ENCODE measurements at regions not wholly inside any gene's neighbourhood (a gene's known extent, or its start where the extent isn't known, plus 50 kb on each side); places are given as distances from the start of the nearest gene placed in this dataset.
"Not testable (repeated sequence)": the region's sequence is repeated elsewhere in the genome, so short reads cannot be mapped to it uniquely, and the experiment has no call there.

- H3K27ac Mint-ChIP-seq, H3K36me3 Mint-ChIP-seq: not testable (repeated sequence)
These were observed 919.9 kb upstream of the DEFB115 start for GRCh38 chr20:30337556-30337955.

GRCh38 chr20:30348932-30349331, 908.5 kb upstream of the DEFB115 start:
- CTCF ChIA-PET; H3K9me3 Mint-ChIP-seq; H3K4me3 Mint-ChIP-seq; H3K27me3 Mint-ChIP-seq; H3K36me3 ChIP-seq (ENCODE audit: insufficient read depth, low read length); H3K36me3 Mint-ChIP-seq; POLR2A ChIA-PET; H3K4me3 ChIP-seq (ENCODE audit: low read length); H3K27ac Mint-ChIP-seq; H3K27me3 ChIP-seq (ENCODE audit: insufficient read depth, low read length, poor library complexity, severe bottlenecking); H3K4me1 Mint-ChIP-seq; H3K4me1 ChIP-seq (ENCODE audit: insufficient read depth, low read length); H3K9me3 ChIP-seq (ENCODE audit: low read length); H3K27ac ChIP-seq (ENCODE audit: low read depth, low read length): not testable (repeated sequence)
- DNase-seq: peak in 1 of 5 donors; percentile 23

More at GRCh38 chr20:30337556-30337955, 919.9 kb upstream of the DEFB115 start:
- H3K9me3 Mint-ChIP-seq; H3K4me3 Mint-ChIP-seq; CTCF ChIA-PET; H3K4me1 ChIP-seq (ENCODE audit: insufficient read depth, low read length); H3K4me1 Mint-ChIP-seq; H3K9me3 ChIP-seq (ENCODE audit: low read length); H3K27me3 ChIP-seq (ENCODE audit: insufficient read depth, low read length, poor library complexity, severe bottlenecking); POLR2A ChIA-PET; H3K27me3 Mint-ChIP-seq; H3K4me3 ChIP-seq (ENCODE audit: low read length); H3K27ac ChIP-seq (ENCODE audit: low read depth, low read length); H3K36me3 ChIP-seq (ENCODE audit: insufficient read depth, low read length); DNase-seq: not testable (repeated sequence)

DNA sequence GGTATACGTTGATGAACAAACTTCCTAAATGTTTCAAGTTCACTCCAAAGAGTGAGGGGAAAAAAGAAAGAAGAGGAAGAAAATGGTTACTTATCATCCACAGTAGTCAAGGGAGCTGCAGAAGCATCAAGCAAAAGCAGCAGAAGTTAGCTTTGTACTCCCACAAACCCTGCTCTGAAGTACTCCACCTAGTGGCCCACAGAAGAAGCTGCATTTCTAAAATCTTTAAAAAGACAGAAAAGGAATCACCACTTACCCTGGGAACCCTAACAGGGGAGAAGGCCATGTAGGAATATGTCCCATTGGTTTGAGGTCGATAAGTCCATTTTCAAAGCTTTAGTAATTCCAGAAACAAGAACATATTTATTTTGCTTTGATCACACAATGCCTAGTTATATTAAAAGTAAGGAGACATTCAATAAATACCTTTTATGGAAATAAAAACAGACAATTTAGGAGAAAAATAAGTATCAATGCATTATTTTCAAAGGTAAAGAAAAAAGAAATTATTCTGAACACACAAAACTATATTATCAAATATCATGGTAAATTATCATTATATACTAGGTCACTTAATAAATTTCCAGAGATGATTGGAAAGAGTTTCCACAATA, 900.5 kb upstream of the DEFB115 start:
- H3K4me3 ChIP-seq (ENCODE audit: low read length); H3K9me3 ChIP-seq (ENCODE audit: low read length); H3K4me1 Mint-ChIP-seq; H3K4me3 Mint-ChIP-seq; H3K27ac Mint-ChIP-seq; H3K27ac ChIP-seq (ENCODE audit: low read depth, low read length); H3K27me3 ChIP-seq (ENCODE audit: insufficient read depth, low read length, poor library complexity, severe bottlenecking); POLR2A ChIA-PET; H3K36me3 ChIP-seq (ENCODE audit: insufficient read depth, low read length); H3K4me1 ChIP-seq (ENCODE audit: insufficient read depth, low read length); CTCF ChIA-PET; H3K9me3 Mint-ChIP-seq; H3K36me3 Mint-ChIP-seq: not testable (repeated sequence)
- peak in 2 of 5 donors; percentile 6 to 29 for DNase-seq
- H3K27me3 Mint-ChIP-seq: peaks cover 5 to 12% of the 10 kb centered on the region in 2 donors

GRCh38 chr20:30361756-30362155, 895.7 kb upstream of the DEFB115 start:
- H3K4me3 ChIP-seq (ENCODE audit: low read length); POLR2A ChIA-PET; H3K36me3 Mint-ChIP-seq; CTCF ChIA-PET; H3K27me3 ChIP-seq (ENCODE audit: insufficient read depth, low read length, poor library complexity, severe bottlenecking); H3K4me1 ChIP-seq (ENCODE audit: insufficient read depth, low read length); DNase-seq; H3K4me1 Mint-ChIP-seq; H3K4me3 Mint-ChIP-seq; H3K9me3 ChIP-seq (ENCODE audit: low read length); H3K36me3 ChIP-seq (ENCODE audit: insufficient read depth, low read length); H3K27ac ChIP-seq (ENCODE audit: low read depth, low read length): not testable (repeated sequence)
- peaks cover 3 to 17% of the 10 kb centered on the region in 2 donors for H3K27me3 Mint-ChIP-seq
- peaks cover 0 to 11% (median 3%) of the 10 kb centered on the region in 5 donors for H3K9me3 Mint-ChIP-seq
- peak overlapping the region in 1 of 8 donors; percentile 38 for H3K27ac Mint-ChIP-seq

DNA sequence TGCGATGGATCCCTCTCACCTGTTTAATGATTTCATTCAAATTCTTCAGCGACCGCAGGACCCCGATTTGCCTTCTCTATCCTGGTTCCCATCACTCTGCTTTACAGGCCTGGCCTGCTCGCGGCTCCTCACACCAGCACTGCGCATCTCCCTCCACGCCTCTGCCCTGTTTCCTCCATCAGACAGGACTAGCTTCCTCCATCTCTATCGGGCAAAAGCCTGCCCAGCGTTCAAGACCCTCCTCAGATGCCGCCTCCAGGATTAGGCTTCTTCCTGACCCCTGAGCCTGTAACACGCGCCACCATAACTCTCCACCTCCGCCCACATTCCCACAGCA, 881.1 kb upstream of the DEFB115 start:
- H3K27me3 Mint-ChIP-seq; POLR2A ChIA-PET; H3K4me1 ChIP-seq (ENCODE audit: insufficient read depth, low read length); DNase-seq; H3K27me3 ChIP-seq (ENCODE audit: insufficient read depth, low read length, poor library complexity, severe bottlenecking); H3K36me3 ChIP-seq (ENCODE audit: insufficient read depth, low read length); H3K9me3 Mint-ChIP-seq; H3K9me3 ChIP-seq (ENCODE audit: low read length): not testable (repeated sequence)
- CTCF ChIA-PET: interaction anchor here (1.5 kb wide), 1 partner anchor 1774 kb away, joined by 4 read pairs; no protein-coding TSS in a partner anchor
- Mint-ChIP-seq H3K4me3 (peak overlapping the region; percentile 75 to 96 (median 91)), H3K27ac (peak overlapping the region in 7 of 8 donors; percentile 88 to 100 (median 96)), H3K4me1 (peaks cover 38 to 53% (median 41%) of the 10 kb centered on the region in 3 donors), H3K36me3 (peaks cover 3 to 19% (median 8%) of the 10 kb centered on the region in 3 donors)
- Histone ChIP-seq H3K27ac (ENCODE audit: low read depth, low read length) (peak overlapping the region; percentile 64), H3K4me3 (ENCODE audit: low read length) (peak overlapping the region; percentile 63)

DNA sequence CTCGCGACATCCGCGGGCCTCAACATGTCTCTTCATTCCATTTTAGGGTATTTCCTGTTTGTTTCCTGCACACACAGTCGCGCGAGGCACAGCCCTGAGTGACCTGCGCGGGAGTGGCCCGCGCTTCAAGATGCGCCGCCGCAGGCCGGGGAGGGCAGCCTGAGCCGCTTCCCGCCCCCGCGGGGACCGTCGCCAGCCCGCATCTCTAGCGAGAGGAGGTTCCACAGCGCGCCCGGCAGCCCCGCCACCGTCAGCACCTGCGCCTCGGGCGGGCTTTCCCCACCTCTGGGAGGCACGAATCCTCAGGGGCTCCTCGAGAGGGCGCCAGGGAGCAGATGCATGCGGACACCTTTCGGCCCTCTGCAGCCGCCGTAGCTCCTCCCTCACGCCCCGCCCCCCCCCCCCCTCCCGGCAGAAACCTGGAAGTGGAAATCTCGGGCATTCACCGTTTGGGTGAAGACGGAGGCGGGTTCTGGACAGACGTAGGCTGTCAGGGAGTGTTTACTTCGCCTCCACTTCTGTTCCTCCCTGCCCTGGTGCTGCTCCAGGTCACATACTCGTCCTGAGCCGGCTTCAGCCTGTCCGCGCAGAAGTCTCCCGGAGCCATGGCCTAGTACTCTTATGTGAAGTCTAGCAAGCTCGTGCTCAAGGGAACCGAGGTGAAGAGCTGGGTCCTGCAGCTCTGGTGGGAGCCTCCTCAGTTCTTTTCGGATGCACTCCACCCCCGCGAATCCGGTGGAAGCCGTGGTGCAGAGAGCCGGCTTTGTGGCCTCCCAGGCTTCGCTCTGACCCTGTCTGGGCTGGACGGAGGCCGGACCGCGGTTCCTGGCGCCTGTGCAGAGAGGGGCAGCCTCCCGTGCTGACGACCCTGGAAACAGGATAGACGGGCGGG, 880.5 kb upstream of the DEFB115 start:
- Histone ChIP-seq H3K4me3 (ENCODE audit: low read length) (peak overlapping the region; percentile 96), H3K27ac (ENCODE audit: low read depth, low read length) (peak overlapping the region; percentile 78), H3K4me1 (ENCODE audit: insufficient read depth, low read length) (peaks cover 5% of the 10 kb centered on the region), H3K9me3 (ENCODE audit: low read length) (no peaks in the 10 kb centered on the region), H3K27me3 (ENCODE audit: insufficient read depth, low read length, poor library complexity, severe bottlenecking) (no peaks in the 10 kb centered on the region), H3K36me3 (ENCODE audit: insufficient read depth, low read length) (no peaks in the 10 kb centered on the region)
- H3K4me1 Mint-ChIP-seq: peaks cover 44 to 59% (median 47%) of the 10 kb centered on the region in 3 donors
- peaks cover 3 to 24% (median 12%) of the 10 kb centered on the region in 3 donors for H3K36me3 Mint-ChIP-seq
- H3K27ac Mint-ChIP-seq: peak overlapping the region in 7 of 8 donors; percentile 88 to 100 (median 97)
- peaks cover 0 to 10% (median 4%) of the 10 kb centered on the region in 5 donors for H3K9me3 Mint-ChIP-seq
- H3K27me3 Mint-ChIP-seq: no peaks in the 10 kb centered on the region
- POLR2A ChIA-PET: no interaction called here
- CTCF ChIA-PET: interaction anchor here (1.5 kb wide), 1 partner anchor 1775 kb away, joined by 4 read pairs; no protein-coding TSS in a partner anchor
- DNase-seq: peak; percentile 89 to 94 (median 91)
- peak overlapping the region; percentile 75 to 96 (median 91) for H3K4me3 Mint-ChIP-seq

GRCh38 chr20:30378317-30378716, 879.1 kb upstream of the DEFB115 start:
- H3K9me3 Mint-ChIP-seq; H3K27me3 Mint-ChIP-seq; H3K36me3 ChIP-seq (ENCODE audit: insufficient read depth, low read length); H3K4me1 ChIP-seq (ENCODE audit: insufficient read depth, low read length); H3K4me3 ChIP-seq (ENCODE audit: low read length); H3K27me3 ChIP-seq (ENCODE audit: insufficient read depth, low read length, poor library complexity, severe bottlenecking); DNase-seq; CTCF ChIA-PET; H3K9me3 ChIP-seq (ENCODE audit: low read length); POLR2A ChIA-PET; H3K27ac ChIP-seq (ENCODE audit: low read depth, low read length): not testable (repeated sequence)
- Mint-ChIP-seq H3K4me1 (peaks cover 52 to 71% (median 58%) of the 10 kb centered on the region in 3 donors), H3K36me3 (peaks cover 1 to 33% (median 16%) of the 10 kb centered on the region in 3 donors), H3K4me3 (peak overlapping the region in 6 of 7 donors; percentile 88 to 96 (median 92)), H3K27ac (peak overlapping the region in 5 of 8 donors; percentile 23 to 97 (median 95))

GRCh38 chr20:30378721-30379120, 878.7 kb upstream of the DEFB115 start:
- CTCF ChIA-PET: not testable (repeated sequence)

More at GRCh38 chr20:30378721-30379120, 878.7 kb upstream of the DEFB115 start:
- POLR2A ChIA-PET; H3K9me3 Mint-ChIP-seq; H3K27me3 Mint-ChIP-seq; H3K4me1 ChIP-seq (ENCODE audit: insufficient read depth, low read length); H3K27ac ChIP-seq (ENCODE audit: low read depth, low read length); DNase-seq; H3K36me3 ChIP-seq (ENCODE audit: insufficient read depth, low read length); H3K27me3 ChIP-seq (ENCODE audit: insufficient read depth, low read length, poor library complexity, severe bottlenecking); H3K9me3 ChIP-seq (ENCODE audit: low read length); H3K4me3 ChIP-seq (ENCODE audit: low read length): not testable (repeated sequence)
- Mint-ChIP-seq H3K36me3 (peaks cover 1 to 37% (median 16%) of the 10 kb centered on the region in 3 donors), H3K4me3 (peak overlapping the region in 6 of 7 donors; percentile 20 to 94 (median 56)), H3K4me1 (peaks cover 56 to 75% (median 62%) of the 10 kb centered on the region in 3 donors), H3K27ac (peak overlapping the region in 2 of 8 donors; percentile 7 to 17)

Data from CD8-positive, alpha-beta memory T cell (primary cell).